Common myeloid progenitor, CD34-positive (primary cell): ENCODE measurements at regions not wholly inside any gene's neighbourhood (a gene's known extent, or its start where the extent isn't known, plus 50 kb on each side); places are given as distances from the start of the nearest gene placed in this dataset.

Experiments
- CTCF ChIA-PET: fragments of 350-600 bp; sonication (Branson Sonifier 250); formaldehyde crosslinking; loops from one replicate; lab custom pipeline; 2021; ENCODE audit warnings: antibody characterized with exemption; lab: Charles Lee
- POLR2A ChIA-PET: fragments of 350-600 bp; sonication (Branson Sonifier 250); formaldehyde crosslinking; loops from one replicate; lab custom pipeline; 2021; ENCODE audit warnings: antibody characterized with exemption; lab: Charles Lee
- DNase-seq, 3 donors: peaks; one replicate each; pipeline versions ENCODE4 v3.0.0 to v3.0.0-alpha.2; 2013
- H3K27ac ChIP-seq, 2 experiments: 1 replicate in 1 of 2; 2 replicates in 1 of 2; pipeline ENCODE4 v1.7.0; 2013; ENCODE audit warnings: inconsistent platforms in 2 of 2, low read length in 2 of 2, mild to moderate bottlenecking in 2 of 2, low read depth in 1 of 2, moderate library complexity in 1 of 2; ENCODE audit not compliant: severe bottlenecking in 2 of 2, insufficient read depth in 1 of 2, poor library complexity in 1 of 2
- H3K27me3 ChIP-seq, 5 experiments: replicated peaks in 2 of 5; 1 replicate in 3 of 5; 2 replicates in 2 of 5; pipeline versions ENCODE4 v1.6.1 to v1.7.0; 2013; ENCODE audit warnings: low read length in 4 of 5, mild to moderate bottlenecking in 2 of 5, moderate library complexity in 2 of 5, inconsistent platforms in 1 of 5; ENCODE audit not compliant: insufficient read depth in 5 of 5, control insufficient read depth in 4 of 5
- H3K36me3 ChIP-seq, 4 experiments: 1 replicate in 2 of 4; 2 replicates in 2 of 4; pipeline versions ENCODE4 v1.6.1 to v1.7.0; 2013; ENCODE audit warnings: low read length in 3 of 4, control low read depth in 1 of 4, mild to moderate bottlenecking in 1 of 4; ENCODE audit not compliant: control insufficient read depth in 4 of 4, insufficient read depth in 4 of 4
- H3K4me1 ChIP-seq, 4 experiments: 1 replicate in 3 of 4; 2 replicates in 1 of 4; pipeline versions ENCODE4 v1.6.1 to v1.7.1; 2013; ENCODE audit warnings: low read length in 3 of 4, mild to moderate bottlenecking in 3 of 4, control low read depth in 1 of 4, inconsistent platforms in 1 of 4, moderate library complexity in 1 of 4; ENCODE audit not compliant: control insufficient read depth in 4 of 4, insufficient read depth in 4 of 4; ENCODE audit errors: control extremely low read depth in 1 of 4
- H3K4me3 ChIP-seq, 7 experiments: 1 replicate in 4 of 7; 2 replicates in 3 of 7; pipeline versions ENCODE4 v1.5.1 to v1.7.0; 2013; ENCODE audit warnings: mild to moderate bottlenecking in 7 of 7, low read length in 6 of 7, moderate library complexity in 6 of 7, inconsistent platforms in 2 of 7, low read depth in 2 of 7, control low read depth in 1 of 7; ENCODE audit not compliant: insufficient read depth in 4 of 7, control insufficient read depth in 1 of 7; ENCODE audit errors: extremely low read depth in 1 of 7
- H3K9me3 ChIP-seq, 5 experiments: 1 replicate in 4 of 5; 2 replicates in 1 of 5; pipeline versions ENCODE4 v1.6.1 to v1.7.1; 2013; ENCODE audit warnings: low read length in 4 of 5, mild to moderate bottlenecking in 2 of 5, inconsistent platforms in 1 of 5, low read depth in 1 of 5, moderate library complexity in 1 of 5; ENCODE audit not compliant: control insufficient read depth in 4 of 5, insufficient read depth in 2 of 5; ENCODE audit errors: control extremely low read depth in 1 of 5
- whole genome bisulfite sequencing: methylation state at CpG from one replicate; pipeline ENCODE4 v1.1.5; 2013; ENCODE audit not compliant: insufficient coverage; 5-methylcytosine and 5-hydroxymethylcytosine counted together

GRCh38 chr20:24745206-24745605 is 203.9 kb upstream of the CST7 start:
- Histone ChIP-seq H3K36me3 (no peaks in the 10 kb centered on the region), H3K27me3 (no peaks in the 10 kb centered on the region), H3K4me3 (no peak overlapping the region), H3K9me3 (no peaks in the 10 kb centered on the region), H3K27ac (no peak overlapping the region), H3K4me1 (peaks cover 0 to 6% (median 0%) of the 10 kb centered on the region in 4 experiments)
- no peak for DNase-seq
- WGBS = 97% methylated on average over 6 of the region's 6 CpGs
- CTCF ChIA-PET = interaction anchor here (0.7 kb wide), 1 partner anchor 584 kb away, joined by 4 read pairs; no protein-coding TSS in a partner anchor
- POLR2A ChIA-PET = interaction anchor here (1.0 kb wide), 1 partner anchor 18 kb away, joined by 3 read pairs; no protein-coding TSS in a partner anchor

DNA sequence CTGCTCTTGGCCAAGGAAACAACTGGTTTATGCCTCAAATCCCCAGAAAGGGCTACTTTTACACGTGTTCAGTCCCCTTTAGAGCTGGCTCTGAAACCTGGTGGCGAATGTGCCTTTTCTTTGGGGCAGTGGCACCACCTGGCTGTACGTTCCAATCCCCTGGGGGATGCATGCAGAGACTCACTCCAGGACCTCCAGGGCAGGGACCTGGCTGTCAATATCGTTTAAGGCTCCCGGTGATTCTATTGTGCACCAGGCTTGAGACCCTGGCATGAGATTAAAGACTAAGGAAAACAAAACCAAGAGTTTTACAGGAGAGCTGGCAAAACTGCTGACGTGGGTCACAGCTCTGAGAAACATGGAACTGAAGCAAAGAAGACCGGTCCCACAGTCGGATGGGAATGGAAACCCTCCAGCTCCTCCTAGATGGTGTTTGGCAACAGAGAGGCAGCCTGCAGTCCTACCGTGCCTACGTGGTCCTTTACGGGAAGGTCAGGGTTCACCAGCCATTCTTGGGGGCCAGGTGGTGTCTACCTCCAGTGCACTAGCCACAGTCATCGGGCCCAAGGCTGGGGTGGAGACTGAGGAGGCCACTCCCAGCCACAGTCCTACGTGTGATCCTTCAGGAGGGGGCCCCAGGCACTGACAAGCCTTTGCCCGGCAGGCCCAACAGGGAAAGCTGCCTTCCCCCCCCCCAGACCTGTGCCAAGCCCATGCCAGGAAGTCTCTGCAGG is 203.3 kb upstream of the CST7 start:
- Histone ChIP-seq H3K27me3 (no peaks in the 10 kb centered on the region), H3K4me1 (peaks cover 0 to 6% (median 0%) of the 10 kb centered on the region in 4 experiments), H3K27ac (no peak overlapping the region), H3K9me3 (no peaks in the 10 kb centered on the region), H3K36me3 (no peaks in the 10 kb centered on the region), H3K4me3 (no peak overlapping the region)
- 96% methylated on average over 12 of the region's 14 CpGs for WGBS
- CTCF ChIA-PET = interaction anchor here (0.6 to 0.7 kb wide), 2 partner anchors 585 to 1545 kb away, joined by 3 to 4 read pairs; no protein-coding TSS in a partner anchor
- POLR2A ChIA-PET = interaction anchor here (1.0 kb wide), 1 partner anchor 17 kb away, joined by 3 read pairs; no protein-coding TSS in a partner anchor
- no peak for DNase-seq

- no peak for DNase-seq
- no peak overlapping the region for H3K27ac ChIP-seq
- ChIA-PET CTCF (interaction anchor here (0.6 to 1.1 kb wide), 2 partner anchors 35 to 1545 kb away, joined by 3 read pairs; no protein-coding TSS in a partner anchor), POLR2A (interaction anchor here (1.0 kb wide), 1 partner anchor 17 kb away, joined by 3 read pairs; no protein-coding TSS in a partner anchor)
- H3K4me1 ChIP-seq = peaks cover 0 to 6% (median 0%) of the 10 kb centered on the region in 4 experiments
- WGBS = 63% methylated on average over 11 of the region's 12 CpGs
- H3K27me3 ChIP-seq = no peaks in the 10 kb centered on the region
- no peaks in the 10 kb centered on the region for H3K9me3 ChIP-seq
- no peak overlapping the region for H3K4me3 ChIP-seq
- no peaks in the 10 kb centered on the region for H3K36me3 ChIP-seq
Measured at GRCh38 chr20:24746351-24746685, 202.8 kb upstream of the CST7 start.

DNA sequence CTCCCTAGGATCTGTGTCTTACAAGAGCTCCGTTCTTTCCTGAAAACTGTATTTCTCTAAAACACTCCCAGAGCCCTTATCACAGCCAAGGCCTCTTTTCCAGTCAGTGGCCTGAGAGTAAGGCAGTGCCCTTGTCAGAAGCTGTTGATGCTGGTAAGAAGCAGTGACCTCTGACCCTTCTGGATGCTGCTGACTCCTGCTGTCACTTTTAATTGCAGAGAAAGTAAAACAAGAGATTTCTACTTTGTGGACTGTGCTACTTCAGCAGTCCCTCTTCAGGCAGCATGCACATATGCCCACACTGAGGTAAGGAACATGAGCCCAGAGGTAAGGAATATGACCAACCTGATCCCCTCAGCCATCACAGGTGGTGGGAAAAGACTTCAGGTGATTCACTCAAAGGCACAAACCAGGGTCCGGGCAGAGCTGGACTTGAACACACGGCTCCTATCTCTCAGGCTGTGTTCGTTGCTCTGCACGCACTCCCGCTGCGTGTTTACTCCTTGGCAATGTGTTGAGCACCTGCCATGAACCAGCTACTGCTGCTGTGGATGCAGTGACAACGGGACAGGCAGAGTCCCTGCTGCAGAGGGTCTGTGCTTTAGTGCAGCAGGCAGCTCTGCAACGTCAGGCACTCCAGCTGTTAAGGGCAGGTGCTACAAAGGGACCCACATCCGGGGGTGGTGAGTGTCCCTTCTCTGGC is 201.9 kb upstream of the CST7 start:
- no peaks in the 10 kb centered on the region for H3K27me3 ChIP-seq
- no peak overlapping the region for H3K27ac ChIP-seq
- peaks cover 0 to 6% (median 0%) of the 10 kb centered on the region in 4 experiments for H3K4me1 ChIP-seq
- ChIA-PET POLR2A (no interaction called here), CTCF (interaction anchor here (1.1 kb wide), 1 partner anchor 34 kb away, joined by 3 read pairs; no protein-coding TSS in a partner anchor)
- 93% methylated on average over 10 of the region's 10 CpGs for WGBS
- no peaks in the 10 kb centered on the region for H3K9me3 ChIP-seq
- no peak for DNase-seq
- no peak overlapping the region for H3K4me3 ChIP-seq
- H3K36me3 ChIP-seq = no peaks in the 10 kb centered on the region

GRCh38 chr20:24747881-24748595 is 201.0 kb upstream of the CST7 start:
- H3K4me3 ChIP-seq = no peak overlapping the region
- peaks cover 0 to 6% (median 0%) of the 10 kb centered on the region in 4 experiments for H3K4me1 ChIP-seq
- no peaks in the 10 kb centered on the region for H3K27me3 ChIP-seq
- CTCF ChIA-PET = no interaction called here
- H3K9me3 ChIP-seq = no peaks in the 10 kb centered on the region
- 96% methylated on average over 5 of the region's 5 CpGs for WGBS
- H3K36me3 ChIP-seq = no peaks in the 10 kb centered on the region
- H3K27ac ChIP-seq = no peak overlapping the region
- POLR2A ChIA-PET = no interaction called here
- DNase-seq = no peak

DNA sequence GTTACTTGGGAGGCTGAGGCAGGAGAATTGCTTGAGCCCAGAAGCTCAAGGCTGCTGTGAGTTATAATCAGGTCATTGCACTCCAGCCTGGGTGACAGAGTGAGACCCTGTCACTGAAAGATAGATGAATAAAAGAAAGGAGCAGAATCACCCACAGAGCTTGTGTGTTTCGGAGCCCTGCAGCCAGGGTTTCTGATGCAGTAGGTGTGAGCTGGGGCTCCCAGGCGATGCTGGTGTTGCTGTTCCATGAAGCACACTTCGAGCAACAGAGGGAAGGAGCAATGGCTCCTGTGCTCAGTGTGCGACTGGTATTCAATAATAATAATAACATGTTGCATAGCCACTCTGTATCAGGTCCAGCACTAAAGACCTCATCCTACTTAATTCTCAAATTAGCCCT is 197.5 kb upstream of the CST7 start:
- no peaks in the 10 kb centered on the region for H3K9me3 ChIP-seq
- 100% methylated on average over 2 of the region's 4 CpGs for WGBS
- H3K4me3 ChIP-seq = no peak overlapping the region
- H3K27me3 ChIP-seq = no peaks in the 10 kb centered on the region
- H3K4me1 ChIP-seq = peaks cover 0 to 23% (median 9%) of the 10 kb centered on the region in 4 experiments
- ChIA-PET CTCF (no interaction called here), POLR2A (no interaction called here)
- DNase-seq = no peak
- no peaks in the 10 kb centered on the region for H3K36me3 ChIP-seq
- no peak overlapping the region for H3K27ac ChIP-seq
